GM10266 (cell line): ENCODE measurements at regions not wholly inside any gene's neighbourhood (a gene's known extent, or its start where the extent isn't known, plus 50 kb on each side); places are given as distances from the start of the nearest gene placed in this dataset.

Source experiments
- DNase-seq: peaks from one replicate; pipeline ENCODE4 v3.0.0; 2012; ENCODE audit errors: extremely low spot score
- TF ChIP-seq, protein P1 (sequence below): IDR thresholded peaks from 2 replicates; pipeline ENCODE4 v1.5.1; 2012; ENCODE audit warnings: mild to moderate bottlenecking, low read depth; ENCODE audit not compliant: control insufficient read depth, insufficient read depth; ENCODE audit errors: missing control alignments

GRCh38 chr3:84759361-84759760 lies 199.4 kb upstream of the CADM2 start:
- TF ChIP-seq, protein P1, sequence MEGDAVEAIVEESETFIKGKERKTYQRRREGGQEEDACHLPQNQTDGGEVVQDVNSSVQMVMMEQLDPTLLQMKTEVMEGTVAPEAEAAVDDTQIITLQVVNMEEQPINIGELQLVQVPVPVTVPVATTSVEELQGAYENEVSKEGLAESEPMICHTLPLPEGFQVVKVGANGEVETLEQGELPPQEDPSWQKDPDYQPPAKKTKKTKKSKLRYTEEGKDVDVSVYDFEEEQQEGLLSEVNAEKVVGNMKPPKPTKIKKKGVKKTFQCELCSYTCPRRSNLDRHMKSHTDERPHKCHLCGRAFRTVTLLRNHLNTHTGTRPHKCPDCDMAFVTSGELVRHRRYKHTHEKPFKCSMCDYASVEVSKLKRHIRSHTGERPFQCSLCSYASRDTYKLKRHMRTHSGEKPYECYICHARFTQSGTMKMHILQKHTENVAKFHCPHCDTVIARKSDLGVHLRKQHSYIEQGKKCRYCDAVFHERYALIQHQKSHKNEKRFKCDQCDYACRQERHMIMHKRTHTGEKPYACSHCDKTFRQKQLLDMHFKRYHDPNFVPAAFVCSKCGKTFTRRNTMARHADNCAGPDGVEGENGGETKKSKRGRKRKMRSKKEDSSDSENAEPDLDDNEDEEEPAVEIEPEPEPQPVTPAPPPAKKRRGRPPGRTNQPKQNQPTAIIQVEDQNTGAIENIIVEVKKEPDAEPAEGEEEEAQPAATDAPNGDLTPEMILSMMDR: no peak
- DNase-seq: no peak

GRCh38 chr3:84772841-84773240 lies 185.9 kb upstream of the CADM2 start:
- DNase-seq: no peak
- TF ChIP-seq, protein P1: no peak

GRCh38 chr3:84783281-84783680 lies 175.5 kb upstream of the CADM2 start:
- DNase-seq: no peak
- TF ChIP-seq, protein P1: no peak

DNA sequence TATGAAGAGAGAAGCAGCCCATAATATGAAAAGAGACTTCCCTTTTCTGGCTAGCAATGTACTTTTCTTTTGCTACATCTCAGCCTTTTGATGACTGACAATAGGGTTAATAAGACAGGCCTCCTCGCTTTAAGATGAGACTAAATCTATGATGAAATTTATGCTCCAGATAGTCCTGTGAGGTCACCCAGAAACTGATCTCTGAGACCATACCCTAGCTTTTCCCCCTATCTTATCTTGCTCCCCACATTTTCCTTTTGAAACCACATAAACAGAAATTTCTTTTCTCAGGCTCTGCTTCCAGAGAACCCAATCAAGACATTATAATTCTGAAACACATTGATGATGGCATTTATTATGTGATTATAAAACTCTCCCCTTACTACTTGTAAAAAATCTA lies 168.8 kb upstream of the CADM2 start:
- no peak for DNase-seq
- TF ChIP-seq, protein P1: no peak

DNA sequence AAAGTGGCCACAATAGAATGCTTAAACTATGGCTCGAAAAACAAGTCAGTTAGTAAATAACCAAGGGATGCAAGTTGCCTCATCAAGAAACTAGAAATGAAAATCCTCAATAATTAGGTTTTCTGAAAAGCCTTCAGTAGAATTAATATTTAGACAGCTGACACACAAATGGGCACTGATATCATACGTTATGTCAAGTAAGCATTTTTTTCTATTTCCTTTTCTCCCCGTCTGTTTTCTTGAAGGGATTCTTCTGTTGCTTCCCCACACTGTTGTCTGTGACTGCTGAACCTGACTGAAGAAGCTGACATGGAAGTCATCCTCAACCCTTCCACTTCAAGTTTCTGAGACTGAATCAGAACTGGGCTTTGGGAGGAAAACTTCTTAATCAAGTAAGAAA lies 151.8 kb upstream of the CADM2 start:
- TF ChIP-seq, protein P1: no peak
- DNase-seq: no peak

GRCh38 chr3:84820126-84820525 lies 138.7 kb upstream of the CADM2 start:
- DNase-seq: no peak
- TF ChIP-seq, protein P1: no peak

- TF ChIP-seq, protein P1: no peak
- DNase-seq: no peak
These were observed 137.9 kb upstream of the CADM2 start for GRCh38 chr3:84820906-84821305.
